ENCODE measurements at regions not wholly inside any gene's neighbourhood (a gene's known extent, or its start where the extent isn't known, plus 50 kb on each side); places are given as distances from the start of the nearest gene placed in this dataset.

GRCh38 chr10:56057860-56058259 lies 303.2 kb downstream of the ZWINT start:
- no peak for TF ChIP-seq FOXP2 (optimal IDR thresholded peaks at IDR 0.05; ENCODE audit: borderline replicate concordance, extremely low read depth, extremely low read length, insufficient read depth)
- no peak for TF ChIP-seq REST (IDR thresholded peaks at IDR 0.05; ENCODE audit: insufficient read depth in 1 of 2, low read depth in 2 of 2, low read length in 2 of 2)
- no peak for TF ChIP-seq TAF1 (IDR thresholded peaks at IDR 0.05; ENCODE audit: borderline replicate concordance, insufficient read depth, low read length)
- no peak for TF ChIP-seq POLR2AphosphoS5 (IDR thresholded peaks at IDR 0.05; ENCODE audit: low read depth, low read length)
- no peak for TF ChIP-seq SIN3A (IDR thresholded peaks at IDR 0.05; ENCODE audit: borderline replicate concordance, insufficient read depth, low read length)

GRCh38 chr10:56035489-56035888 lies 325.6 kb downstream of the ZWINT start:
- TF ChIP-seq POLR2AphosphoS5 (IDR thresholded peaks at IDR 0.05; ENCODE audit: low read depth, low read length) (no peak), FOXP2 (optimal IDR thresholded peaks at IDR 0.05; ENCODE audit: borderline replicate concordance, extremely low read depth, extremely low read length, insufficient read depth) (no peak), TAF1 (IDR thresholded peaks at IDR 0.05; ENCODE audit: borderline replicate concordance, insufficient read depth, low read length) (no peak), REST (IDR thresholded peaks at IDR 0.05; ENCODE audit: insufficient read depth in 1 of 2, low read depth in 2 of 2, low read length in 2 of 2) (no peak), SIN3A (IDR thresholded peaks at IDR 0.05; ENCODE audit: borderline replicate concordance, insufficient read depth, low read length) (no peak)

DNA sequence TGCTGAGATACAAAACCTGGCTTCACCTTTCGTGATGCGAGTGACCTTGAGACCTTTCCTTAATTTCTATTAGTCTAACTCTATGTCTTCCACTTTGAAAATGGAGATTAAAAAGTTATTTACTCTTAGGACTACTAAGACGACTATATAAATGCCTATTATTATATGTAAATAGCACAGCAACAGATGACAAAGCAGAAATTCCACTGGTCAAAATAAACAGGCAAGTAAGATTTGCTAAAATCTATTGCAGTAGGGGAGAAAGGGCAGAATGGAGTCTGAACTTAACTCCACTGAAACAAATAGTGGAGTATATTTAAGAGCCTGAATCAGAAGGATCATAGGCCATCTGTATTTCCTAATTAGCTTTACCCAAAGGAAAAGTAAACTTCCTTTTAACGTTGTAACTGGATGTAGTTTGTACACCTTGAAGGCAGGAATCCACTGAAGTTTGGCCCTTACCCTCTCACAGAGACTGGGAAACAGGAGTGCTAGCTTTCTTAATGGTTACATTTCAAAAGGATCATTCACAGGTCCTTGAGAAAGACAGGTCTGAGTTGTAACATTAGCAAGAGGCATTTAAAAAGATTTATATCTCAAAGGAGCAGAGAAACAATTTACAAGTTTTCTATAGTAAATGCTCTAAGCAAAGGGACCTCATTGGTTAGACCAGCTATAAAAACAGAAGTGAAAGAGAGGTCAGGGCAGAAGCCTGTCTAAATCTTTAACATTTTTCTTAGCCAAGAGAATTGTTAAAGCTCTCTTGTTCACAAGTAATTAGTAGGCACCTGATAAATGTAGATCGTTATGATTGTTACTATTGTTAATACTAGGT lies 332.5 kb downstream of the ZWINT start:
- TF ChIP-seq POLR2AphosphoS5 (IDR thresholded peaks at IDR 0.05; ENCODE audit: low read depth, low read length) (no peak), SIN3A (IDR thresholded peaks at IDR 0.05; ENCODE audit: borderline replicate concordance, insufficient read depth, low read length) (no peak), FOXP2 (optimal IDR thresholded peaks at IDR 0.05; ENCODE audit: borderline replicate concordance, extremely low read depth, extremely low read length, insufficient read depth) (no peak), REST (IDR thresholded peaks at IDR 0.05; ENCODE audit: insufficient read depth in 1 of 2, low read depth in 2 of 2, low read length in 2 of 2) (no peak), TAF1 (IDR thresholded peaks at IDR 0.05; ENCODE audit: borderline replicate concordance, insufficient read depth, low read length) (no peak)

- no peak for TF ChIP-seq FOXP2 (optimal IDR thresholded peaks at IDR 0.05; ENCODE audit: borderline replicate concordance, extremely low read depth, extremely low read length, insufficient read depth)
- no peak for TF ChIP-seq SIN3A (IDR thresholded peaks at IDR 0.05; ENCODE audit: borderline replicate concordance, insufficient read depth, low read length)
- no peak for TF ChIP-seq REST (IDR thresholded peaks at IDR 0.05; ENCODE audit: insufficient read depth in 1 of 2, low read depth in 2 of 2, low read length in 2 of 2)
- TF ChIP-seq POLR2AphosphoS5 (IDR thresholded peaks at IDR 0.05; ENCODE audit: low read depth, low read length): no peak
- TF ChIP-seq TAF1 (IDR thresholded peaks at IDR 0.05; ENCODE audit: borderline replicate concordance, insufficient read depth, low read length): no peak
These were observed 349.0 kb downstream of the ZWINT start for GRCh38 chr10:56012101-56012500.
